C4-2B (cell line): ENCODE measurements at regions not wholly inside any gene's neighbourhood (a gene's known extent, or its start where the extent isn't known, plus 50 kb on each side); places are given as distances from the start of the nearest gene placed in this dataset.

Experiments
- ZFX ChIP-seq: fragments of 450-650 bp; IDR thresholded peaks from 2 replicates; pipeline ENCODE4 v1.6.1; 2017
- TF ChIP-seq, protein P1 (sequence below): fragments of 450-650 bp; conservative IDR thresholded peaks from 2 replicates; pipeline ENCODE4 v1.5.1; 2017; ENCODE audit warnings: mild to moderate bottlenecking

DNA sequence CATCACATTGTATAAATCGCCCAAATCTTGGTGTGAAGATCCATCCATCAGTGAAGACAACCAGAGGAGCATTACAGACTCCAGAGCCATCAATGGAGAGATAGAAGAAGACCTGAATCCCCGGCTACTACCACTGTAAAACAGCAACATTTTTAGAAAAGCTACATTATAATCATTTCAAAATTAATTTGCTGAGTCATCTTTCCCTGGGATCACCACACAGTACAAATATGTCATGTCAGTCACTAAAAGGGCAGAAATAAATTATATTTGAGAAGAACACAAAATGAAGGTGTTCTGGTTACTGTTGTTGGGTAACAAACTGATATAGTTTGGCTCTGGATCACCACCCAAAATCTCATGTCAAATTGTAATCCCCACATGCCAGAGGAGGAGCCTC, 218.5 kb upstream of the STT3B start:
- TF ChIP-seq, protein P1, sequence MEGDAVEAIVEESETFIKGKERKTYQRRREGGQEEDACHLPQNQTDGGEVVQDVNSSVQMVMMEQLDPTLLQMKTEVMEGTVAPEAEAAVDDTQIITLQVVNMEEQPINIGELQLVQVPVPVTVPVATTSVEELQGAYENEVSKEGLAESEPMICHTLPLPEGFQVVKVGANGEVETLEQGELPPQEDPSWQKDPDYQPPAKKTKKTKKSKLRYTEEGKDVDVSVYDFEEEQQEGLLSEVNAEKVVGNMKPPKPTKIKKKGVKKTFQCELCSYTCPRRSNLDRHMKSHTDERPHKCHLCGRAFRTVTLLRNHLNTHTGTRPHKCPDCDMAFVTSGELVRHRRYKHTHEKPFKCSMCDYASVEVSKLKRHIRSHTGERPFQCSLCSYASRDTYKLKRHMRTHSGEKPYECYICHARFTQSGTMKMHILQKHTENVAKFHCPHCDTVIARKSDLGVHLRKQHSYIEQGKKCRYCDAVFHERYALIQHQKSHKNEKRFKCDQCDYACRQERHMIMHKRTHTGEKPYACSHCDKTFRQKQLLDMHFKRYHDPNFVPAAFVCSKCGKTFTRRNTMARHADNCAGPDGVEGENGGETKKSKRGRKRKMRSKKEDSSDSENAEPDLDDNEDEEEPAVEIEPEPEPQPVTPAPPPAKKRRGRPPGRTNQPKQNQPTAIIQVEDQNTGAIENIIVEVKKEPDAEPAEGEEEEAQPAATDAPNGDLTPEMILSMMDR, result no peak
- no peak for TF ChIP-seq ZFX
